ENCODE measurements at regions not wholly inside any gene's neighbourhood (a gene's known extent, or its start where the extent isn't known, plus 50 kb on each side); places are given as distances from the start of the nearest gene placed in this dataset.

GRCh38 chr12:17352164-17352563 is 737.8 kb downstream of the RERGL start:
- intact Hi-C loops (cut with DNase I): no loop called here

GRCh38 chr12:17348311-17348710 is 741.7 kb downstream of the RERGL start:
- intact Hi-C loops (cut with DNase I): no loop called here
- ATAC-seq: no peak
- no peaks in the 10 kb centered on the region for H3K36me3 ChIP-seq

More at GRCh38 chr12:17352164-17352563, 737.8 kb downstream of the RERGL start:
- H3K27me3 ChIP-seq: no peaks in the 10 kb centered on the region
- H3K4me1 ChIP-seq: no peaks in the 10 kb centered on the region
- DNase-seq (no peak), ATAC-seq (no peak)
- H3K9me3 ChIP-seq: no peaks in the 10 kb centered on the region
- 51 to 70% methylated on average over 1 of the region's 1 CpG for WGBS, 2 donors
- TF ChIP-seq CTCF (IDR thresholded peaks at IDR 0.05): no peak
- no peak overlapping the region for H3K4me3 ChIP-seq
- H3K36me3 ChIP-seq: no peaks in the 10 kb centered on the region
- H3K27ac ChIP-seq: no peak overlapping the region

GRCh38 chr12:17344649-17345048 is 738.7 kb upstream of the LMO3 start:
- Histone ChIP-seq H3K27ac (no peak overlapping the region), H3K27me3 (no peaks in the 10 kb centered on the region), H3K36me3 (no peaks in the 10 kb centered on the region), H3K4me1 (no peaks in the 10 kb centered on the region), H3K4me3 (no peak overlapping the region), H3K9me3 (peaks cover 0 to 22% (median 0%) of the 10 kb centered on the region in 11 donors)
- intact Hi-C loops (cut with DNase I): no loop called here
- 86% methylated on average over 1 of the region's 1 CpG for WGBS, 2 donors
- TF ChIP-seq CTCF (IDR thresholded peaks at IDR 0.05): no peak
- no peak for ATAC-seq
- no peak for DNase-seq

More at GRCh38 chr12:17348311-17348710, 741.7 kb downstream of the RERGL start:
- no peak overlapping the region for H3K4me3 ChIP-seq
- no peak overlapping the region for H3K27ac ChIP-seq
- DNase-seq: no peak
- H3K9me3 ChIP-seq: peaks cover 0 to 9% (median 0%) of the 10 kb centered on the region in 11 donors
- H3K27me3 ChIP-seq: no peaks in the 10 kb centered on the region
- no peaks in the 10 kb centered on the region for H3K4me1 ChIP-seq
- TF ChIP-seq CTCF (IDR thresholded peaks at IDR 0.05): no peak

- no peak for ATAC-seq
- no peaks in the 10 kb centered on the region for H3K36me3 ChIP-seq
- 13 to 20% methylated on average over 1 of the region's 1 CpG for WGBS, 2 donors
Measured at GRCh38 chr12:17342381-17342961, 736.5 kb upstream of the LMO3 start.

More at GRCh38 chr12:17342381-17342961, 736.5 kb upstream of the LMO3 start:
- no peak for TF ChIP-seq CTCF (IDR thresholded peaks at IDR 0.05)
- Histone ChIP-seq H3K27ac (no peak overlapping the region), H3K9me3 (peaks cover 0 to 32% (median 0%) of the 10 kb centered on the region in 11 donors), H3K4me1 (no peaks in the 10 kb centered on the region), H3K27me3 (no peaks in the 10 kb centered on the region), H3K4me3 (no peak overlapping the region)
- no peak for DNase-seq
- intact Hi-C loops (cut with DNase I): no loop called here

All from heart right ventricle (tissue), 16 donors.